AG10803 (cell line): ENCODE measurements at regions not wholly inside any gene's neighbourhood (a gene's known extent, or its start where the extent isn't known, plus 50 kb on each side); places are given as distances from the start of the nearest gene placed in this dataset.

ENCODE experiments used
- DNase-seq: peaks from one replicate; pipeline ENCODE4 v3.0.0; 2010; ENCODE audit warnings: low read depth
- H3K4me3 ChIP-seq: 2 replicates; pipeline ENCODE4 v1.5.1; 2011; ENCODE audit warnings: mild to moderate bottlenecking, low read length, control low read depth
- CTCF ChIP-seq: conservative IDR thresholded peaks from 2 replicates; pipeline ENCODE4 v1.5.1; 2011; ENCODE audit warnings: mild to moderate bottlenecking, low read length, control low read depth, inconsistent platforms

- H3K4me3 ChIP-seq, result no peak overlapping the region
- TF ChIP-seq CTCF, result no peak
- DNase-seq, result no peak
Observed at GRCh38 chr12:132390287-132391076, 61.1 kb upstream of the GALNT9 start.

- no peak for TF ChIP-seq CTCF
- no peak overlapping the region for H3K4me3 ChIP-seq
- no peak for DNase-seq
Observed at GRCh38 chr12:132389526-132390286, 60.3 kb upstream of the GALNT9 start.

- no peak for DNase-seq
- no peak for TF ChIP-seq CTCF
- H3K4me3 ChIP-seq, result no peak overlapping the region
Observed at GRCh38 chr12:132389026-132389425, 59.6 kb upstream of the GALNT9 start.

GRCh38 chr12:132388379-132389015, 59.1 kb upstream of the GALNT9 start:
- TF ChIP-seq CTCF, result no peak
- no peak overlapping the region for H3K4me3 ChIP-seq
- no peak for DNase-seq

- no peak for DNase-seq
- no peak overlapping the region for H3K4me3 ChIP-seq
- no peak for TF ChIP-seq CTCF
Observed at GRCh38 chr12:132386926-132387497, 57.6 kb upstream of the GALNT9 start.

- no peak overlapping the region for H3K4me3 ChIP-seq
- TF ChIP-seq CTCF, result no peak
- no peak for DNase-seq
Observed at GRCh38 chr12:132385923-132386751, 56.7 kb upstream of the GALNT9 start.
